ENCODE measurements at regions not wholly inside any gene's neighbourhood (a gene's known extent, or its start where the extent isn't known, plus 50 kb on each side); places are given as distances from the start of the nearest gene placed in this dataset.
A peak's percentile ranks its signal among the peaks of the same experiment; 100 is the strongest.

GRCh38 chr11:27287205-27287604 is 75.8 kb downstream of the CCDC34 start:
- DNase-seq = no peak

GRCh38 chr11:27285761-27286160 is 77.3 kb downstream of the CCDC34 start:
- no peak for DNase-seq

GRCh38 chr11:27282806-27283205 is 80.2 kb downstream of the CCDC34 start:
- DNase-seq = no peak

- peak; percentile 42 for DNase-seq
Measured at GRCh38 chr11:27281740-27282590, 81.0 kb downstream of the CCDC34 start.

GRCh38 chr11:27281276-27281675 is 81.7 kb downstream of the CCDC34 start:
- DNase-seq = no peak

GRCh38 chr11:27280140-27280539 is 82.9 kb downstream of the CCDC34 start:
- peak; percentile 70 for DNase-seq

- no peak for DNase-seq
Measured at GRCh38 chr11:27279460-27279859, 83.6 kb downstream of the CCDC34 start.

- no peak for DNase-seq
Measured at GRCh38 chr11:27277843-27278242, 85.2 kb downstream of the CCDC34 start.

- no peak for DNase-seq
Measured at GRCh38 chr11:27276141-27276540, 86.9 kb downstream of the CCDC34 start.

- no peak for DNase-seq
Measured at GRCh38 chr11:27274854-27275395, 88.1 kb downstream of the CCDC34 start.

- DNase-seq = no peak
Measured at GRCh38 chr11:27266125-27266524, 96.9 kb downstream of the CCDC34 start.

- DNase-seq = no peak
Measured at GRCh38 chr11:27263986-27264385, 99.0 kb downstream of the CCDC34 start.

- no peak for DNase-seq
Measured at GRCh38 chr11:27263046-27263445, 100.0 kb downstream of the CCDC34 start.

GRCh38 chr11:27255447-27255828 is 107.6 kb downstream of the CCDC34 start:
- no peak for DNase-seq

GRCh38 chr11:27254744-27255446 is 108.1 kb downstream of the CCDC34 start:
- DNase-seq = peak; percentile 75

- DNase-seq = no peak
Measured at GRCh38 chr11:27253224-27253623, 109.8 kb downstream of the CCDC34 start.

GRCh38 chr11:27250867-27251665 is 111.9 kb downstream of the CCDC34 start:
- no peak for DNase-seq

- DNase-seq = no peak
Measured at GRCh38 chr11:27248576-27249509, 114.2 kb downstream of the CCDC34 start.

GRCh38 chr11:27247660-27248059 is 115.4 kb downstream of the CCDC34 start:
- no peak for DNase-seq

- DNase-seq = peak; percentile 84
Measured at GRCh38 chr11:27246925-27247324, 116.1 kb downstream of the CCDC34 start.

GRCh38 chr11:27244900-27245299 is 118.1 kb downstream of the CCDC34 start:
- no peak for DNase-seq
